Mucosa of rectum (tissue), 2 donors: ENCODE measurements at regions not wholly inside any gene's neighbourhood (a gene's known extent, or its start where the extent isn't known, plus 50 kb on each side); places are given as distances from the start of the nearest gene placed in this dataset.

Experiments used
- H3K27ac ChIP-seq, 2 donors: one replicate each; pipeline ENCODE4 v1.7.0; 2013; ENCODE audit warnings: inconsistent platforms in 2 of 2, low read depth in 2 of 2, low read length in 2 of 2
- H3K27me3 ChIP-seq, 2 donors: one replicate each; pipeline ENCODE4 v1.7.0; 2013; ENCODE audit warnings: low read length in 2 of 2; ENCODE audit not compliant: control insufficient read depth in 2 of 2, insufficient read depth in 2 of 2
- H3K36me3 ChIP-seq, 2 donors: one replicate each; pipeline ENCODE4 v1.7.0; 2013; ENCODE audit warnings: low read length in 2 of 2; ENCODE audit not compliant: control insufficient read depth in 2 of 2, insufficient read depth in 2 of 2
- H3K4me1 ChIP-seq, 2 donors: one replicate each; pipeline ENCODE4 v1.7.0; 2013; ENCODE audit warnings: low read length in 2 of 2, mild to moderate bottlenecking in 1 of 2; ENCODE audit not compliant: control insufficient read depth in 2 of 2, insufficient read depth in 2 of 2
- H3K4me3 ChIP-seq, 2 donors: one replicate each; pipeline ENCODE4 v1.7.0; 2013; ENCODE audit warnings: low read length in 2 of 2
- H3K9ac ChIP-seq, 2 donors: one replicate each; pipeline ENCODE4 v1.7.0; 2013; ENCODE audit warnings: low read length in 2 of 2, low read depth in 1 of 2, mild to moderate bottlenecking in 1 of 2
- H3K9me3 ChIP-seq, 2 donors: one replicate each; pipeline ENCODE4 v1.7.0; 2013; ENCODE audit warnings: low read length in 2 of 2; ENCODE audit not compliant: control insufficient read depth in 2 of 2
- donor health status: healthy.
- donor health status: Normal muscosa, but diverticular disease.

GRCh38 chr2:60230037-60230436 is 323.4 kb downstream of the BCL11A start:
- Histone ChIP-seq H3K9ac (no peak overlapping the region), H3K4me1 (no peaks in the 10 kb centered on the region), H3K4me3 (no peak overlapping the region), H3K27ac (no peak overlapping the region), H3K9me3 (no peaks in the 10 kb centered on the region), H3K27me3 (no peaks in the 10 kb centered on the region), H3K36me3 (no peaks in the 10 kb centered on the region)

DNA sequence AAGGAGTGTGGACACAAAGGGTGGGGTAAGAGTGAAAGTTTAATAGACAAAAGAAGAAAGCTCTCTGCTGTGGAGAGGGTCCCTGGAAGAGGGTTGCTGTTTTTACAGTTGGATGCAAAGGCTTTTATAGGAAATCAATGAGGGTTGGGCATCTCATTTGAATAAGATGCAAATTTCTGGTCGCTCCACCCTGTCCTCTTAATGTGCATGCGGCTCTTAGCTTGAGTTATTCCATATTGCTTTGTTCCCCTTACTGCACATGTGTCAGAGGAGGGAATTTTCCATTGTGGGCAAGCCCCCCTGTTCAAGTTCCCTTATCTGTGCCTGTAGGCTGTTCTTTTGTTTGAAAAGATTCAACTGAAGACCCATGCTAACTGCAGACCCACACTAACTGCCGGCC is 326.5 kb downstream of the BCL11A start:
- Histone ChIP-seq H3K4me1 (no peaks in the 10 kb centered on the region), H3K27me3 (no peaks in the 10 kb centered on the region), H3K4me3 (no peak overlapping the region), H3K9me3 (no peaks in the 10 kb centered on the region), H3K9ac (no peak overlapping the region), H3K36me3 (no peaks in the 10 kb centered on the region), H3K27ac (no peak overlapping the region)

GRCh38 chr2:60226191-60226590 is 327.3 kb downstream of the BCL11A start:
- Histone ChIP-seq H3K9ac (no peak overlapping the region), H3K27me3 (no peaks in the 10 kb centered on the region), H3K4me3 (no peak overlapping the region), H3K27ac (no peak overlapping the region), H3K9me3 (no peaks in the 10 kb centered on the region), H3K4me1 (no peaks in the 10 kb centered on the region), H3K36me3 (no peaks in the 10 kb centered on the region)

GRCh38 chr2:60223859-60224258 is 329.6 kb downstream of the BCL11A start:
- H3K4me3 ChIP-seq, result no peak overlapping the region
- no peaks in the 10 kb centered on the region for H3K36me3 ChIP-seq
- H3K9ac ChIP-seq, result no peak overlapping the region
- H3K27me3 ChIP-seq, result no peaks in the 10 kb centered on the region
- no peaks in the 10 kb centered on the region for H3K9me3 ChIP-seq
- H3K4me1 ChIP-seq, result no peaks in the 10 kb centered on the region
- no peak overlapping the region for H3K27ac ChIP-seq

DNA sequence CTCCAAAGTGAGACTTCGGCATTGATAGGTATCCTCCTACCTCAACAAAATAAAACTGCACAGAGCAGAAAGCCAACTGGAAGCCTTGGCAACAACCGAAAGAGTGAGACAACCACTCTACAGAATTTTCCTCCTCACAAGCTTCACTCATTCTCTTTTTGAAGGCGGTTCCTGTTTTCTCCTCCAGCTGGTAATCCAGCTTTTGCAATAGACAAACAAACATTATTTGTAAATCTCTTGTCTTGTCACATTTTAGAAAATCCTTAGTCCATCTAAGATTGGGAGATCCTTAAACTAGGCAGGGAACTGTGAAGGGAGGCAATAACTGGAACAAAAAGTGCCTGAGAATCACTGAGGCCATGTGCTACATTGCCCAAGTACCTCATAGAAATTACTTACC is 332.4 kb downstream of the BCL11A start:
- Histone ChIP-seq H3K4me3 (no peak overlapping the region), H3K9me3 (no peaks in the 10 kb centered on the region), H3K27ac (no peak overlapping the region), H3K27me3 (no peaks in the 10 kb centered on the region), H3K36me3 (no peaks in the 10 kb centered on the region), H3K4me1 (peaks cover 0 to 2% of the 10 kb centered on the region in 2 donors), H3K9ac (no peak overlapping the region)

DNA sequence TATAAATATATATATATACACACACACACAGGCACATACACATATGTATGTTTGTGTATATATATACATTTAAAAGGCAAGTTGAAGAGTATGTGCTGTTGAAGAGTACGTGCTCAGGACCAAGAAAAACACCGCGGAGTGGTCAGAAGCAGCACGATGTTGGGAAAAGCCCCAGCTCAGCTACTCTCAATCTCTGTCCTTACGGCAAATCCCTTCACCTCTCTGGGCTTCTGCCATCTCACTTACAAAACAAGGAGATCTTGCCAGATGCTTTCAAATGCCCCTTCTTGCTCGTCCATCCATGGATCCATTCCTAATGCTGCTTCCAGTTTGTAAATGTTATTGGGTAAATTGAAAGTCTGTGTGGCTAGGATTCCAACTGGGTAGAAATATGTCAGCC is 333.9 kb downstream of the BCL11A start:
- no peak overlapping the region for H3K9ac ChIP-seq
- H3K4me1 ChIP-seq, result peaks cover 8 to 17% of the 10 kb centered on the region in 2 donors
- H3K36me3 ChIP-seq, result no peaks in the 10 kb centered on the region
- no peak overlapping the region for H3K4me3 ChIP-seq
- no peak overlapping the region for H3K27ac ChIP-seq
- no peaks in the 10 kb centered on the region for H3K9me3 ChIP-seq
- H3K27me3 ChIP-seq, result no peaks in the 10 kb centered on the region

- H3K4me3 ChIP-seq, result no peak overlapping the region
- H3K36me3 ChIP-seq, result no peaks in the 10 kb centered on the region
- no peak overlapping the region for H3K27ac ChIP-seq
Measured at GRCh38 chr2:60216452-60216995, 336.9 kb downstream of the BCL11A start.

DNA sequence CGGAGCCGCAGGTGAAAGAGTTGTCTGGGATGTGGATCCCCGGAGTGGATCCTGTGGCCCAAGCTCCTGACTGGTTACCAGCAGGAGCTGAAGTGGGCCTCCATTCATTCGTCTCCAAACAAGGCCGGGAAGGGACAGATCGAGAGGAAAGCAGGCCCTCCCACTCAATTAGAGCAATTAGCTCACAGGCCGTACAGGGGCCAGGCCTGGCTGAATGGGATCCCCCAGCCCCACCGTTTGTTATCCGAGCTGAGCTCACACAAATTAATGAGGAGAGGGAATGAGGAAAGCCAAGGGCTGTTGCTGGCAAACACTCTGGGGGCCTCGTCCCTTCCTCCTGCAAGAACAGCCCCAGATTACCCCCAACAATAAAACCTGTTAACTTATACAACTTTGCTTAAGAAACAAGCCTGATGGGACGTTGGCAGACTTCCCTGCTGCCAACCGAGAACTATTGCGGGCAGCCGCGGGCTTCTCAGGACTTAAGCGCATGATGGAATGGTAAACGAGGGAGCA is 338.0 kb downstream of the BCL11A start:
- Histone ChIP-seq H3K27ac (peak overlapping the region; percentile 9 to 38), H3K27me3 (no peaks in the 10 kb centered on the region), H3K9ac (no peak overlapping the region), H3K36me3 (no peaks in the 10 kb centered on the region), H3K4me1 (peaks cover 18 to 35% of the 10 kb centered on the region in 2 donors), H3K9me3 (no peaks in the 10 kb centered on the region), H3K4me3 (peak overlapping the region in 1 of 2 donors; percentile 5)

More at GRCh38 chr2:60216452-60216995, 336.9 kb downstream of the BCL11A start:
- H3K4me1 ChIP-seq, result peaks cover 18 to 35% of the 10 kb centered on the region in 2 donors
- H3K9me3 ChIP-seq, result no peaks in the 10 kb centered on the region
- no peak overlapping the region for H3K9ac ChIP-seq
- no peaks in the 10 kb centered on the region for H3K27me3 ChIP-seq

DNA sequence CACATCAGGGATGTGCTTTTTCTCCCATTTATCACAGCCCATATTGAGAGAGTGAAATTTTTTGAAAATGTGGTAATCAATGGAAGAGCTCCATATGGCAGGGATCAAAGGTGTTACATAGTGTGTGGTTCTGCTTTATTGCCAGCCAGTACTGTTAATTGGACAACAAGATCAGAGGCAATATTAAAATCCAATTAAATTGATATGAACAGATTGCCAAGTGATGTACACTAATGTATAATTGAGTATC is 338.9 kb downstream of the BCL11A start:
- Histone ChIP-seq H3K36me3 (no peaks in the 10 kb centered on the region), H3K27me3 (no peaks in the 10 kb centered on the region), H3K27ac (peak overlapping the region in 1 of 2 donors; percentile 72), H3K9me3 (no peaks in the 10 kb centered on the region), H3K4me1 (peaks cover 18 to 35% of the 10 kb centered on the region in 2 donors), H3K9ac (peak overlapping the region in 1 of 2 donors; percentile 69), H3K4me3 (peak overlapping the region in 1 of 2 donors; percentile 72)

GRCh38 chr2:60213865-60214625 is 339.4 kb downstream of the BCL11A start:
- Histone ChIP-seq H3K27ac (peak overlapping the region; percentile 72 to 81), H3K9ac (peak overlapping the region; percentile 57 to 69), H3K36me3 (no peaks in the 10 kb centered on the region), H3K27me3 (no peaks in the 10 kb centered on the region), H3K9me3 (no peaks in the 10 kb centered on the region), H3K4me3 (peak overlapping the region; percentile 59 to 72), H3K4me1 (peaks cover 18 to 35% of the 10 kb centered on the region in 2 donors)
